Fibroblast of villous mesenchyme (primary cell): ENCODE measurements at regions not wholly inside any gene's neighbourhood (a gene's known extent, or its start where the extent isn't known, plus 50 kb on each side); places are given as distances from the start of the nearest gene placed in this dataset.
"Not testable (repeated sequence)": the region's sequence is repeated elsewhere in the genome, so short reads cannot be mapped to it uniquely, and the experiment has no call there.

ENCODE experiments used
- DNase-seq: peaks from one replicate; pipeline ENCODE4 v3.0.0-alpha.2; 2010; ENCODE audit warnings: low read depth
- H3K4me3 ChIP-seq: 2 replicates; pipeline ENCODE4 v1.5.1; 2011; ENCODE audit warnings: low read depth, mild to moderate bottlenecking, low read length
- TF ChIP-seq, protein P1 (sequence below): IDR thresholded peaks from 2 replicates; pipeline ENCODE4 v1.5.1; 2012; ENCODE audit warnings: low read depth, mild to moderate bottlenecking, low read length; ENCODE audit not compliant: insufficient read depth

GRCh38 chr16:21523411-21524067 is 75.8 kb upstream of the METTL9 start:
- no peak for DNase-seq

GRCh38 chr16:21524068-21524751 is 75.2 kb upstream of the METTL9 start:
- no peak overlapping the region for H3K4me3 ChIP-seq
- TF ChIP-seq, protein P1, sequence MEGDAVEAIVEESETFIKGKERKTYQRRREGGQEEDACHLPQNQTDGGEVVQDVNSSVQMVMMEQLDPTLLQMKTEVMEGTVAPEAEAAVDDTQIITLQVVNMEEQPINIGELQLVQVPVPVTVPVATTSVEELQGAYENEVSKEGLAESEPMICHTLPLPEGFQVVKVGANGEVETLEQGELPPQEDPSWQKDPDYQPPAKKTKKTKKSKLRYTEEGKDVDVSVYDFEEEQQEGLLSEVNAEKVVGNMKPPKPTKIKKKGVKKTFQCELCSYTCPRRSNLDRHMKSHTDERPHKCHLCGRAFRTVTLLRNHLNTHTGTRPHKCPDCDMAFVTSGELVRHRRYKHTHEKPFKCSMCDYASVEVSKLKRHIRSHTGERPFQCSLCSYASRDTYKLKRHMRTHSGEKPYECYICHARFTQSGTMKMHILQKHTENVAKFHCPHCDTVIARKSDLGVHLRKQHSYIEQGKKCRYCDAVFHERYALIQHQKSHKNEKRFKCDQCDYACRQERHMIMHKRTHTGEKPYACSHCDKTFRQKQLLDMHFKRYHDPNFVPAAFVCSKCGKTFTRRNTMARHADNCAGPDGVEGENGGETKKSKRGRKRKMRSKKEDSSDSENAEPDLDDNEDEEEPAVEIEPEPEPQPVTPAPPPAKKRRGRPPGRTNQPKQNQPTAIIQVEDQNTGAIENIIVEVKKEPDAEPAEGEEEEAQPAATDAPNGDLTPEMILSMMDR = no peak
- DNase-seq = no peak

More at GRCh38 chr16:21523411-21524067, 75.8 kb upstream of the METTL9 start:
- H3K4me3 ChIP-seq = no peak overlapping the region
- TF ChIP-seq, protein P1 = no peak

DNA sequence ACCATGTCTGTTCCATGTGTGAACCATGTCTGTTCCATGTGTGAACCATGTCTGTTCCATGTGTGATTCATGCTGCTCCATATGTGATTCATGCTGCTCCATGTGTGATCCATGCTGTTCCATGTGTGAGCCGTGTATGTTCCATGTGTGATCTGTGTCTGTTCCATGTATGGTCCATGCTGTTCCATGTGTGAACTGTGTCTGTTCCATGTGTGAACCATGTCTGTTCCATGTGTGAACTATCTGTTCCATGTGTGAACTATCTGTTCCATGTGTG is 74.7 kb upstream of the METTL9 start:
- H3K4me3 ChIP-seq, DNase-seq: not testable (repeated sequence)

GRCh38 chr16:21525029-21525895 is 74.1 kb upstream of the METTL9 start:
- H3K4me3 ChIP-seq = not testable (repeated sequence)
- DNase-seq = peak; percentile 68

DNA sequence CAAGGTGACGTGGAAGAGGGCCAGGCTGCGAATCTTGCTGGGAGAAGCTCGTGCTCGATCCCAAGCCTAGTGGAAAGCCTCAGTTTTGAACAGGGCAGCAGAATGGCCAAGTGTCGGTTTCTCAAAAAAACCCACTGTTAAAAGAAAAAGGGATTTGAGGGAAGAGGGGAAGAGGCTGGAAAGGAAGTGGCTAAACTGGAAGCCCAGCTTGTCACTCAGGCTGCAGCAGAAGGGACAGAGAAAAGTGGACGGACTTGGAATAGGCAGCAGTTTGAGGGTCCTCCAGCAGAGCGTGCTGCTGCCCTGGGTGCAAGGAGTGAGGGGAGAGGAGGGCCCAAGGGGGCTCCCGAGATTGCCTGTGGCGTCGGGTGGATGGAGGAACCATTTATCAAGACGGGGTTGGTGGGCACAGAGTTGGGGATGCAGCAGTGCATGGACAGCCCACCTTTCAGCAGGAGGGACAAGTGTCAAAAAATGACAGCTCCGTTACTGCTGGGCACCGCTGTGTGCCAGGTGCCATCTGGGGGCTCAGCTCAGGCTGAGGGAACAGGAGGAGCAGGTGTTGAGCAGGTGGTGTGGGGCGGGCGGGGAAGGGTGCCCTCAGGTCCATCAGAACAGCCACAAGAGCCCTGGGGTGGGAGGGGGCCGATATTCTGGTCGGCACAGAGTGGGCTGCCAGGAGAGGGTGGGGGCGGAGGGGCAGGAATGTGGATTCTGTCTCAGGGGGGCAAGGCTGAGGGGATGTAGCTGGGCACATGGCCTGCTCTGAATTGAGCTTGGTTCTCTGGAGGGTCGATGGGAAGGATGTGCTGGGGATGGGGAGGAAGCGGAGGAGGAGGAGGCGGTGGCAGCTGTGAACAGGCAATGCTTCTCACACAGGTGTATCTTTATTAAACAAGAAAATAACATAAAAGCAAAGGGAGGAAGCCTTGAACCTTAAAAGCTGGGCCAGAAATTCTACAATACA is 73.1 kb upstream of the METTL9 start:
- H3K4me3 ChIP-seq, DNase-seq: not testable (repeated sequence)

- TF ChIP-seq, protein P1 = no peak
- DNase-seq = no peak
- H3K4me3 ChIP-seq = no peak overlapping the region
Observed at GRCh38 chr16:21526923-21527807, 72.2 kb upstream of the METTL9 start.

- H3K4me3 ChIP-seq, DNase-seq: not testable (repeated sequence)
Observed at GRCh38 chr16:21529060-21529658, 70.2 kb upstream of the METTL9 start.

DNA sequence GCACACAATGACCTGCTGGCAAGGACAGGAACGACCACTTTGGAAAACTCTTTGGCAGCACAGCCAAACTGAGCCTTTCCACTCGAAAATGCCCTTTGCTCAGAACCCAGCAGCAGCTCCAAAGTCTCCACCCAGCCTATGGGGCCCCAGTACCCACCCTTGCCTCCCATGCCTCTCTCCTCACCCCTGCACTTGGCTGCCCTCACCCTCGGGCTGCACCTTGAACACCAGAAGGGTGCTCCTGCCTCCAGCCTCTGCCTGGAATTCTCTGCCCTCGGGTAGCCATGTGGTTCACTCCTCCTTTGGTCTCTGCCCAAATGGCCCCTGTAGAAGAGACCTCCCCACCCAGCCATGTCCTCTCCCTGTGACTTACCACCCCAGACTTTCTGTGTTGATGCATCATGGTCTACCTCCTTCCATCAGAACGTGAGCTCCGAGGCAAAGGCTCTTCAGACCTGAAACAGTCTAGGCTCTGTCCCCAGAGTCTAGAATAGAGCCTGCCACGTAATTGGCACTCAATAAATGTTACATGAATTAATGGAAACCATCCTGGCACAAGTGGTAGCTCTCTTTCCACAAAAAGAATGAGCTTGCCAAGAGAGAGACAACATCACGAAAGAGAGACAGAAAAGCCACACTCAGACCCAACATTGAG is 68.5 kb upstream of the METTL9 start:
- not testable (repeated sequence) for DNase-seq, H3K4me3 ChIP-seq

DNA sequence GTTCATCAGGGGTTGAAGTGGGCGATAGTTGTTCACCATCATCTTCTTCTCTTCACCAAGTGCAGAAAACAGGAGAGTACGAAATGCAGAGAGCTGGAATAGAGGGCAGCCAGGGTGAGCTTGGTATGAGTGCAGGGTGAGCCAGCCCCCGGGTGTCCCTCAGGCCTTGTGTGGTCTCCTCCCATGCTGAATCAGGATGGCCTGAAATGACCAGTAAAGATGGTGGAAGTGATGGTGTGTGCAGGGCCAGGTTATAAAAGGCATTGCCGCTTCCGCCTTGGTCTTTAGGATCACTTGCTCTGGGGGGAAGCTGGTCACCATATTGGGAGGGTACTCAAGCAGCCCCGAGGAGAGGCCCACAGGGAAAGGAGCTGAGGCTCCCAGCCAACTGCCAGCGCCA is 66.4 kb upstream of the METTL9 start:
- H3K4me3 ChIP-seq, DNase-seq: not testable (repeated sequence)

GRCh38 chr16:21533474-21533873 is 65.9 kb upstream of the METTL9 start:
- DNase-seq = not testable (repeated sequence)

GRCh38 chr16:21534561-21534960 is 64.8 kb upstream of the METTL9 start:
- not testable (repeated sequence) for DNase-seq, H3K4me3 ChIP-seq

More at GRCh38 chr16:21533474-21533873, 65.9 kb upstream of the METTL9 start:
- not testable (repeated sequence) for H3K4me3 ChIP-seq

GRCh38 chr16:21535201-21535600 is 64.2 kb upstream of the METTL9 start:
- not testable (repeated sequence) for H3K4me3 ChIP-seq, DNase-seq
